GM19324 (cell line): ENCODE measurements at regions not wholly inside any gene's neighbourhood (a gene's known extent, or its start where the extent isn't known, plus 50 kb on each side); places are given as distances from the start of the nearest gene placed in this dataset.
"Not testable (repeated sequence)": the region's sequence is repeated elsewhere in the genome, so short reads cannot be mapped to it uniquely, and the experiment has no call there.

Experiments used
- ATAC-seq: cut with Tn5 transposase; IDR thresholded peaks from one replicate; pipeline ENCODE4 v1.9.1; 2021; ENCODE audit warnings: mild to moderate bottlenecking, moderate library complexity; ENCODE audit not compliant: unreplicated experiment, low FRiP score

- ATAC-seq: not testable (repeated sequence)
These were observed 361.7 kb downstream of the TYW1 start for GRCh38 chr7:67358316-67358715.

DNA sequence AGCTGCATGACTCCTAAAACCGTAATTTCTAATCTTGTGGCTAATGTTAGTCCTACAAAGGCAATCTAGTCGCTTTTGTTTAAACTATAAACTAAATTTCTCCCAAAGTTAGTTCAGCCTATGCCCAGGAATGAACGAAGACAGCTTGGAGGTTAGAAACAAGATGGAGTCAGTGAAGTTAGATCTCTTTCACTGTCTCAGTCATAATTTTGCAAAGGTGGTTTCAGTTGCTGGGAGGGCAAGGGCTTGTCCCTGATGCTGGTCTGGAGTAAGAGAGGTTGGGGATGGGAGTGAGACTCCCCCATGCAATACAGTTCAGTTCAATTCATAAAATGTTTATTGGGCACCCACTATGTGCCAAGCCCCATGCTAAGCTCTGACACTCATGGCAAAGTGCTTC, 362.1 kb downstream of the TYW1 start:
- not testable (repeated sequence) for ATAC-seq

- ATAC-seq: no peak
These were observed 363.3 kb downstream of the TYW1 start for GRCh38 chr7:67359900-67360299.

DNA sequence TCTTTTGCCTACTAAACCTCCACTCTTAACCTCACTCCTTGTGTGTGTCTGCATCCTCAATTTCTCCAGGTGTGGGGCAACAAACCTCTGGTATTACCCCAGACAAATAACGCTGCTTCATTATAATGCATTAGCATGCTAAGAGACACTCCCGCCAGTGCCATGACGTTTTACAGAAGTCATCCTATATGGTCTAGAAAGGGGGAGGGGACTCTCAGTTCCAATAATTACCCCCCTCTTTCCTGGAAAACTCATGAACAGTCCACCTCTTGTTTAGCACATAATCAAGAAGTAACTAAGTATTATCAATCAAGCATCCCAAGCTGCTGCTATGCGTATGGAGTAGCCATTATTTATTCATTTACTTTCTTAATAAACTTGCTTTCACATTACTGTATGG, 364.5 kb downstream of the TYW1 start:
- ATAC-seq: no peak

- no peak for ATAC-seq
These were observed 367.9 kb downstream of the TYW1 start for GRCh38 chr7:67364441-67365017.

DNA sequence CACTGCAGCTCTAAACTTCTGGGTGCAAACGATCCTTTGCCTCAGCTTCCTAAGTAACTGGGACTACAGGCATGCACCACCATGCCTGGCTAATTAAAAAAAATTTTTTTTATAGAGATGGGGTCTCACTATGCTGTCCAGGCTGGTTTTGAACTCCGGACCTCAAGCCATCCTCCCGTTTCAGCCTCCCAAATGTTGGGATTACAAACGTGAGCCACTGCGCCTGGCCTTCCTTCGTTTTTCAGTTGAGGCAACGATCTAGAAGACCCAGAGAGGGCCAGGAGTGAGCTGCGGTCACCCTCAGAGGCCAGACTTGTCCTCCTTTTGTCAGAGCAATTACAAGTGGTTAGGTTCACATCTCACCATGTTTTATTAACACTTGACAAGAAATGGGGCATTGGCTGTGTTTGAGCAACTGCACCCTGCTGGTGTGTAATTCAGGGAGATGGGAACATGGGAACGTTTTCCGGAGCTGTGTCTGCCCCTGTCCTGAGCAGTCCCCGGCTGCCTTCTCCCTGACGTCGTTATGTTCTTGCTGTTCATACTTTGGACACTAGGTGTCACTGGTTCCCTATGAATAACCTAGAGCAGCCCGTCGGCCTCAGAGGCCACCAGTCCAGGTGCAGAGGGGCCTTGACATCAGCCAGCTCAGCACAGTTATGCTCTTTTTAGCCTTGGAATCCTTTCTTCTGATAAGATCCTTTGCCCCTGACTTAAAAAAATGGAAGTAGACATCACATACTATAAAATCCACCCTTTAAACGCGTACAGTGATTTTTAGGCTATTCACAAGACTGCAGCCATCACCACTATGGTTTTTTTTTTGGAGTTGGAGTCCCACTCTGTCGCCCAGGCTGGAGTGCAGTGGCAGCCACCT, 375.0 kb downstream of the TYW1 start:
- peak; percentile 92 for ATAC-seq

DNA sequence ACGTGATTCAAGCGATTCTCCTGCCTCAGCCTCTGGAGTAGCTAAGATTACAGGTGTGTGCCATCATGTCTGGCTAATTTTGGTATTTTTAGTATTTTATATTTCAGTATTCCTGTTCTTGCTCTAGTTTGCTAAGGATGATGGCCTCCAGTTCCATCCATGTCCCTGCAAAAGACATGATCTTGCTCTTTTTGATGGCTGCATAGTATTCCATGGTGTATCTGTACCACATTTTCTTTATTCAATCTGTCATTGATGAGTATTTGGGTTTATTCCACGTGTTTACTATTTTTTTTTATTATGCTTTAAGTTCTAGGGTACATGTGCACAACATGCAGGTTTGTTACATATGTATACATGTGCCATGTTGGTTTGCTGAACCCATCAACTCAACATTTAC, 376.8 kb downstream of the TYW1 start:
- not testable (repeated sequence) for ATAC-seq

GRCh38 chr7:67375427-67375826, 378.8 kb downstream of the TYW1 start:
- ATAC-seq: no peak

- ATAC-seq: peak; percentile 82
These were observed 381.6 kb downstream of the TYW1 start for GRCh38 chr7:67377939-67378862.

GRCh38 chr7:67380326-67380725, 383.7 kb downstream of the TYW1 start:
- ATAC-seq: no peak

- no peak for ATAC-seq
These were observed 384.2 kb downstream of the TYW1 start for GRCh38 chr7:67380858-67381257.

- no peak for ATAC-seq
These were observed 391.2 kb downstream of the TYW1 start for GRCh38 chr7:67387851-67388250.

DNA sequence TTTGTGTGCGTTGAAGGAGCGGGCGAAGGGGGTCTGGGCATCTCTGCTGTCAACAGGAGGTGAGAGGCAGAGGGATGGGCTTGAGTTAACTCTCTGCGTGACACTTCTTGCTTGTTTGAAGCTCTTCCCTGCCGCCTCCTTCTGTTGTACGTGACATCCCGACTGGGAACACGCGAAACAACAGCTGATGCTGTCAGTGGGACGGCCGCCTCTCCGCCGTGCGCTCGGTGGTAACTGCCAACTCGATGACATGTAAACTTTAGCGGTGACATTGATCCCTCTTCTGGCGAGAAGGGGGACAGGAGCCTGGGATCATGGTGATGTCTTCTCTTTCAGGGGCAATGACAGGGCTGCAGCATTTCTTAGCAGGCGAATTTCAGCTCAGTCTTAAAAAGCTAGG, 394.5 kb downstream of the TYW1 start:
- no peak for ATAC-seq

- no peak for ATAC-seq
These were observed 396.2 kb downstream of the TYW1 start for GRCh38 chr7:67392596-67393438.

DNA sequence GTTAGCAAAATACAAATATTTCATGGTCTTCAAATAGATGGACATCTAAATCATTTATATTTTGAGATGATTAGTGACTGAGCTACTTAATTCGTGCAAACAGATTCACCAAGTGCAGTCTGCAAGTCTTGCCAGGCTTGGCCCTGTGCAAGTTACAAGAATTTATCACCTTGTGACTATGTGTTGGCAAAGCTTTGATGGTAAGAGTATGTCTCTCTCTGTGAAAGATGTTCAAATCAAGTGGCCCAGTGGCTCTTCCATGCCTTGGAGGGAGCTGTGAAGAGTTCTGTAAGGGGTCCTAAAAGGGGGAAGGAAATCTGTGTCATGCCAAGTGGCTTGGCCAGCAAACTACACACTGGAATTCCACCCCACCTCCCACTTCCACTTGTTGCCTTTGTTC, 397.3 kb downstream of the TYW1 start:
- ATAC-seq: no peak

DNA sequence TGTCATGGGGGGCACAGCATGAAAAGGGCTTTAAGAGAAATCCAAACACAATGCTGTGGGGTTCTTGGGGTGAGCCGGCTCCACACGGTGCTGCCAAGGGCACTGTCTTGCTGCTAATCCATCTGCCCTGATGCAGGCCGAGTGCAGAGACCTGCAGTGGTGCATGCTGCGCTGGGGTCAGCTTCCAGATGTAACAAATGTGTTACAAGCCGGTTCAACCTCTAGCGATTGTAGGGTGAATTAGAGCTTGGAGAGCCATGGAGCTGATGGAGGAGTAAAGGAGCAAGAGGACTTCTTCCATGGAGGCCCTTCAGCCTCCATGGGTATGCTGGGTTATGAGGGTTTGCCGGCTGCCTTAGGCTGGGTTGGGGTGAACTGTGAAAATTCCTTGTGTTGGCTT, 402.3 kb downstream of the TYW1 start:
- no peak for ATAC-seq

DNA sequence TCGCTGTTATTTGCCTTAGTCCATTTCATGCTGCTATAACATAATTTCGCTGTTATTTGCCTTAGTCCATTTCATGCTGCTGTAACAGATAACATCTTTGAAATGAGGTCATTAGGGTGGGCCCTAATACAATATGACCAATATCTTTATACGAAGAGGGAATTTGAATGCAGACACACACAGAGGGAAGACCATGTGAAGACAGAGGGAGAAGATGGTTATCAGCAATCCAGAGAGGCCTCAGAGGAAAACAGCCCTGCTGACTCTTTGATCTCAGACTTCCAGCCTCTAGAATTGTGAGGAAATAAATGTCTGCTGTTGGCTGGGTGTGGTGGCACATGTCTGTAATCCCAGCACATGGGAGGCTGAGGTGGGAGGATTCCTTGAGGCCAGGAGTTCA, 404.9 kb downstream of the TYW1 start:
- no peak for ATAC-seq

DNA sequence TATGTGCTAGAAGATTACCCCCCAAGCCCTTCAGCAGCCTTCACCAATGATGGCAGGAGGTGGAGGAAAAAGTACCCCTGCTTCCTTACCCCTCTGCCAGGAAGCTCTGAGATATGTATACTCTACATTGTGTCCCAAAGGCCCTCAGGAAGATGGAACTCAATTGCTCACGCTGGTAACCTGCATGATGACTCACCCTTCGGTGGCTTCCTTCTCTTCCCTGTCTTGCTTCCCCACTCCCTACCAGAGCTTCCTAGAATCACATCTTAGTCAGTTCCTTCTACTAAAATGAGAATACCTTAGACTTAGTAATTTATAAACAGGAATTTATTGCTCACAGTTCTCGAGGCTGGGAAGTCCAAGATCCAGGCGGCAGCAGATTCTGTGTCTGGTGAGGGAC, 405.6 kb downstream of the TYW1 start:
- no peak for ATAC-seq

DNA sequence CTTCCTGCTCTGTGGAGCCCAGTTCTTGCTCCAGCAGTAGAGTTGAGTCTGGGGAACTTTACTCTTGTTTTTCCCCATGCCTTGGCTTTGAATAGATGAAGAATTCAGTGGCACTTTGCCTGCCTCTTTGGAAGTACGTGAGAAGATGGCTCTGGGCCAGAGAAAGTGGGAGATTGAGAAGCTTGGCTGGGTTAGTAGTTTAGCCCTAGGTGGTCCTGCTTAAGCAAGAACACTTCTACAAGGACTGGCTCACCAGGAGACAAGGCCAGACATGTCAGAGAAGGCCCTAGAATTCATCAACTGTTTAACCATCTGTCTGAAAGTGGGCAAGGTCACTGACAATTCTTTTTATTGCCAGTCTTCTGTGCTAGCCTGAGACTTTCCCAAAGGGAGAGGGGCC, 410.3 kb downstream of the TYW1 start:
- no peak for ATAC-seq

GRCh38 chr7:67407392-67408071, 410.9 kb downstream of the TYW1 start:
- no peak for ATAC-seq
